Vagina (tissue), 2 donors: ENCODE measurements at regions not wholly inside any gene's neighbourhood (a gene's known extent, or its start where the extent isn't known, plus 50 kb on each side); places are given as distances from the start of the nearest gene placed in this dataset.

ENCODE experiments used
- DNase-seq, 2 donors: peaks; one replicate each; pipeline ENCODE4 v3.0.0-alpha.2; 2017; ENCODE audit errors: extremely low spot score in 2 of 2
- H3K27ac ChIP-seq: fragments of 200-600 bp; sonication (generic); one replicate; pipeline ENCODE4 v1.5.1; 2019
- H3K27me3 ChIP-seq: fragments of 200-600 bp; sonication (generic); one replicate; pipeline ENCODE4 v1.5.1; 2019
- H3K36me3 ChIP-seq, 2 donors: fragments of 200-600 bp; sonication (generic); one replicate each; pipeline ENCODE4 v1.5.1; 2017 to 2019
- H3K4me1 ChIP-seq: fragments of 200-600 bp; sonication (generic); one replicate; pipeline ENCODE4 v1.5.1; 2019
- H3K4me3 ChIP-seq, 2 donors: fragments of 200-600 bp; sonication (generic); 1 replicate in 1 of 2; 2 replicates in 1 of 2; pipeline ENCODE4 v1.5.1; 2016 to 2019
- H3K9me3 ChIP-seq: fragments of 200-600 bp; sonication (generic); one replicate; pipeline ENCODE4 v1.5.1; 2019
- POLR2A ChIP-seq, 2 donors: fragments of 450-650 bp; IDR thresholded peaks; one replicate each; pipeline ENCODE4 v1.6.1; 2017; ENCODE audit warnings: antibody characterized with exemption in 2 of 2, mild to moderate bottlenecking in 2 of 2, moderate library complexity in 2 of 2
- POLR2AphosphoS5 ChIP-seq, 2 donors: sonication (generic); formaldehyde crosslinking; IDR thresholded peaks; one replicate each; pipeline ENCODE4 v1.9.0; 2017; ENCODE audit warnings: antibody characterized with exemption in 2 of 2, mild to moderate bottlenecking in 2 of 2, low read depth in 1 of 2; ENCODE audit not compliant: insufficient read depth in 1 of 2
- intact Hi-C: fragments of 100-400 bp; cut with DNase I; formaldehyde crosslinking; loops from one replicate; pipeline ENCODE4 v1.15.1; 2023
- TF ChIP-seq, protein P1 (sequence below), 3 experiments: fragments of 450-650 bp in 2 of 3; fragments of 200-600 bp in 1 of 3; sonication (generic) in 1 of 3; IDR thresholded peaks; one replicate each; pipeline ENCODE4 v1.5.1; 2017 to 2019; ENCODE audit warnings: antibody characterized with exemption in 3 of 3, mild to moderate bottlenecking in 2 of 3, moderate library complexity in 2 of 3

GRCh38 chr1:178629252-178630154, 95.5 kb upstream of the RALGPS2 start:
- Histone ChIP-seq H3K36me3 (no peaks in the 10 kb centered on the region), H3K27me3 (no peaks in the 10 kb centered on the region), H3K4me1 (peaks cover 6% of the 10 kb centered on the region), H3K9me3 (no peaks in the 10 kb centered on the region), H3K4me3 (no peak overlapping the region), H3K27ac (no peak overlapping the region)
- DNase-seq: no peak
- intact Hi-C loops: no loop called here
- TF ChIP-seq, protein P1, sequence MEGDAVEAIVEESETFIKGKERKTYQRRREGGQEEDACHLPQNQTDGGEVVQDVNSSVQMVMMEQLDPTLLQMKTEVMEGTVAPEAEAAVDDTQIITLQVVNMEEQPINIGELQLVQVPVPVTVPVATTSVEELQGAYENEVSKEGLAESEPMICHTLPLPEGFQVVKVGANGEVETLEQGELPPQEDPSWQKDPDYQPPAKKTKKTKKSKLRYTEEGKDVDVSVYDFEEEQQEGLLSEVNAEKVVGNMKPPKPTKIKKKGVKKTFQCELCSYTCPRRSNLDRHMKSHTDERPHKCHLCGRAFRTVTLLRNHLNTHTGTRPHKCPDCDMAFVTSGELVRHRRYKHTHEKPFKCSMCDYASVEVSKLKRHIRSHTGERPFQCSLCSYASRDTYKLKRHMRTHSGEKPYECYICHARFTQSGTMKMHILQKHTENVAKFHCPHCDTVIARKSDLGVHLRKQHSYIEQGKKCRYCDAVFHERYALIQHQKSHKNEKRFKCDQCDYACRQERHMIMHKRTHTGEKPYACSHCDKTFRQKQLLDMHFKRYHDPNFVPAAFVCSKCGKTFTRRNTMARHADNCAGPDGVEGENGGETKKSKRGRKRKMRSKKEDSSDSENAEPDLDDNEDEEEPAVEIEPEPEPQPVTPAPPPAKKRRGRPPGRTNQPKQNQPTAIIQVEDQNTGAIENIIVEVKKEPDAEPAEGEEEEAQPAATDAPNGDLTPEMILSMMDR (IDR thresholded peaks at IDR 0.05): no peak
- TF ChIP-seq POLR2AphosphoS5 (IDR thresholded peaks at IDR 0.05; ENCODE audit: insufficient read depth in 1 of 2, low read depth in 1 of 2): no peak
- TF ChIP-seq POLR2A (IDR thresholded peaks at IDR 0.05): no peak

DNA sequence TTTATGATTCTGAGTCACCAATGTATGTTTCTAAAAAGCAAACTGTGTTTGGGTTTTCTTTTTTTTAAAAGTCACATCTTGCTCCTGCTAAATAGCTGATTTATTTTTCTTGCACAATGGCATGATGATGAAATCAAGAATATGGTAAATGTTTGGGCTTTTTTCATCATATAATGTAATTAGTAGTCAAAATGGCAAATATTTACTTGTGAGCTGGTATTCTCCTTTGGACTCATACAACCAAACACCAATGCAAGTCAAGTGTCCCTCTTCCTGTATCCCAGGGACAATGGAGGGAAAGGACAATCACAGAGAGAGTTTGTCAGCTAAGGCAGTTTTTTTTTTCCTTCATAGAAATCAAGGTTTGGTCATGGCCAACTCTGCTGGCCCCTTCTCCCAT, 94.6 kb upstream of the RALGPS2 start:
- H3K4me3 ChIP-seq: no peak overlapping the region
- TF ChIP-seq POLR2AphosphoS5 (IDR thresholded peaks at IDR 0.05; ENCODE audit: insufficient read depth in 1 of 2, low read depth in 1 of 2) (no peak), POLR2A (IDR thresholded peaks at IDR 0.05) (no peak)
- TF ChIP-seq, protein P1 (IDR thresholded peaks at IDR 0.05): no peak
- no peaks in the 10 kb centered on the region for H3K9me3 ChIP-seq
- no peaks in the 10 kb centered on the region for H3K27me3 ChIP-seq
- H3K4me1 ChIP-seq: peaks cover 6% of the 10 kb centered on the region
- H3K36me3 ChIP-seq: no peaks in the 10 kb centered on the region
- intact Hi-C loops: no loop called here
- DNase-seq: no peak
- no peak overlapping the region for H3K27ac ChIP-seq

- TF ChIP-seq POLR2A (IDR thresholded peaks at IDR 0.05) (no peak), POLR2AphosphoS5 (IDR thresholded peaks at IDR 0.05; ENCODE audit: insufficient read depth in 1 of 2, low read depth in 1 of 2) (no peak)
- TF ChIP-seq, protein P1 (IDR thresholded peaks at IDR 0.05): no peak
Measured at GRCh38 chr1:178632653-178633052, 92.4 kb upstream of the RALGPS2 start.

DNA sequence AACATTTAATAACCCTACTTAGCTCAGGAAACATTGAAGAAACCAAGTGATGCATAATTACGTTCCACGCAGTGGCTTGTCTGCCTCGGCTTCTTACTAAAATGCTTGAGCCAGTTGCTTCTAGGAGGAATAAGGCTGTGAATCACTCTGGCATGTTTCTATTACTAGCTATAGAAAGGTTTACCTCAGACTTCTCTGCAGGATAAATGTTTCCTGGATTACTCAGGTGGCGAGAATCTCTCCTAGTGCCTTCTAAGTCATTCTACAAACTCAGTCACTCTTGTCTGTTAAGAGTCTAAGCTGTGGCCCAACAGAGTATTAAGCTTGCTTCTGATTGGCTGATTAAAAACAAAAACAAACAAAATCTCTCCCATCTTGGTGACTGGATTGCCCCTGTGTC, 92.0 kb upstream of the RALGPS2 start:
- intact Hi-C loops: no loop called here

More at GRCh38 chr1:178632653-178633052, 92.4 kb upstream of the RALGPS2 start:
- Histone ChIP-seq H3K4me1 (peaks cover 6% of the 10 kb centered on the region), H3K27me3 (no peaks in the 10 kb centered on the region), H3K4me3 (no peak overlapping the region), H3K27ac (no peak overlapping the region), H3K36me3 (no peaks in the 10 kb centered on the region), H3K9me3 (no peaks in the 10 kb centered on the region)
- DNase-seq: no peak
- intact Hi-C loops: no loop called here

More for the DNA sequence above, 92.0 kb upstream of the RALGPS2 start:
- no peaks in the 10 kb centered on the region for H3K36me3 ChIP-seq
- H3K4me1 ChIP-seq: peaks cover 6% of the 10 kb centered on the region
- H3K27me3 ChIP-seq: no peaks in the 10 kb centered on the region
- TF ChIP-seq POLR2A (IDR thresholded peaks at IDR 0.05) (no peak), POLR2AphosphoS5 (IDR thresholded peaks at IDR 0.05; ENCODE audit: insufficient read depth in 1 of 2, low read depth in 1 of 2) (no peak)
- TF ChIP-seq, protein P1 (IDR thresholded peaks at IDR 0.05): no peak
- no peak overlapping the region for H3K27ac ChIP-seq
- H3K4me3 ChIP-seq: no peak overlapping the region
- H3K9me3 ChIP-seq: no peaks in the 10 kb centered on the region
- no peak for DNase-seq
